ENCODE measurements at regions not wholly inside any gene's neighbourhood (a gene's known extent, or its start where the extent isn't known, plus 50 kb on each side); places are given as distances from the start of the nearest gene placed in this dataset.

DNA sequence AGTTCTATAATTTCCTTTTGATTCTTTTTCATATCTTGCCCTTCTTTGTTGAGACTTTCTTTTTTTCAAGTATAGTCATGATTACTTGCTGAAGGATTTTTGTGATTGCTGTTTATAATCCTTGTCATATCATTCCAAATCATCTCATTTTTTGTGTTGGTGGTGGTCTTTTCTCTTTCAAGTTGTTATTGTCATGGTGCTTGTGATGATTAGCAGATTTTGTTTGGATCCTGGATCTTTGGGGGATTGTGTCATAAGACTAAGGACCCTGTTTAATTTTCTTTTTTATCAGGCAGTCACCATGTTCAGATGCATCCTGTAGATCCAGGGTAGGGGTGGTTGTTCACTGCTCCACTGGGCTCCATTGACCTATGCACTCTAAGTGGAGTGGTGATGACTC is 254.4 kb upstream of the FOXF1 start:
- TF ChIP-seq CTCF (IDR thresholded peaks at IDR 0.05; ENCODE audit: low read depth, low read length, poor library complexity, severe bottlenecking) (no peak), EZH2phosphoT487 (IDR thresholded peaks at IDR 0.05; ENCODE audit: borderline replicate concordance, low read length) (no peak)

Data from DOHH2 (cell line).